ENCODE measurements at regions not wholly inside any gene's neighbourhood (a gene's known extent, or its start where the extent isn't known, plus 50 kb on each side); places are given as distances from the start of the nearest gene placed in this dataset.

GRCh38 chr9:12974671-12975070 is 199.9 kb downstream of the LURAP1L start:
- TF ChIP-seq, protein P1, sequence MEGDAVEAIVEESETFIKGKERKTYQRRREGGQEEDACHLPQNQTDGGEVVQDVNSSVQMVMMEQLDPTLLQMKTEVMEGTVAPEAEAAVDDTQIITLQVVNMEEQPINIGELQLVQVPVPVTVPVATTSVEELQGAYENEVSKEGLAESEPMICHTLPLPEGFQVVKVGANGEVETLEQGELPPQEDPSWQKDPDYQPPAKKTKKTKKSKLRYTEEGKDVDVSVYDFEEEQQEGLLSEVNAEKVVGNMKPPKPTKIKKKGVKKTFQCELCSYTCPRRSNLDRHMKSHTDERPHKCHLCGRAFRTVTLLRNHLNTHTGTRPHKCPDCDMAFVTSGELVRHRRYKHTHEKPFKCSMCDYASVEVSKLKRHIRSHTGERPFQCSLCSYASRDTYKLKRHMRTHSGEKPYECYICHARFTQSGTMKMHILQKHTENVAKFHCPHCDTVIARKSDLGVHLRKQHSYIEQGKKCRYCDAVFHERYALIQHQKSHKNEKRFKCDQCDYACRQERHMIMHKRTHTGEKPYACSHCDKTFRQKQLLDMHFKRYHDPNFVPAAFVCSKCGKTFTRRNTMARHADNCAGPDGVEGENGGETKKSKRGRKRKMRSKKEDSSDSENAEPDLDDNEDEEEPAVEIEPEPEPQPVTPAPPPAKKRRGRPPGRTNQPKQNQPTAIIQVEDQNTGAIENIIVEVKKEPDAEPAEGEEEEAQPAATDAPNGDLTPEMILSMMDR (IDR thresholded peaks at IDR 0.05): no peak
- no peak for TF ChIP-seq EZH2 (IDR thresholded peaks at IDR 0.05; ENCODE audit: borderline replicate concordance, insufficient read depth, low read depth, low read length, poor library complexity, severe bottlenecking)

Measured in B cell (primary cell).